Lung (tissue), 11 donors: ENCODE measurements at regions not wholly inside any gene's neighbourhood (a gene's known extent, or its start where the extent isn't known, plus 50 kb on each side); places are given as distances from the start of the nearest gene placed in this dataset.
"Not testable (repeated sequence)": the region's sequence is repeated elsewhere in the genome, so short reads cannot be mapped to it uniquely, and the experiment has no call there.

Source experiments
- ATAC-seq: fragments of 200-7000 bp; cut with Tn5 transposase; one replicate; pipeline ENCODE4 v1.9.1; 2020; ENCODE audit warnings: moderate number of reproducible peaks; ENCODE audit not compliant: insufficient read depth, low FRiP score
- DNase-seq, 3 donors: peaks; one replicate each; pipeline ENCODE4 v3.0.0-alpha.2; 2013 to 2017
- H3K27ac ChIP-seq, 2 donors: one replicate each; pipeline ENCODE4 v1.5.1; 2013; ENCODE audit warnings: mild to moderate bottlenecking in 2 of 2, moderate library complexity in 2 of 2, control low read depth in 1 of 2, inconsistent platforms in 1 of 2, low read depth in 1 of 2, low read length in 1 of 2
- H3K27me3 ChIP-seq, 3 donors: one replicate each; pipeline ENCODE4 v1.5.1; 2013; ENCODE audit warnings: low read length in 2 of 3; ENCODE audit not compliant: control insufficient read depth in 3 of 3, insufficient read depth in 3 of 3
- H3K36me3 ChIP-seq, 4 donors: one replicate each; pipeline ENCODE4 v1.5.1; 2013; ENCODE audit warnings: low read length in 4 of 4, mild to moderate bottlenecking in 1 of 4, moderate library complexity in 1 of 4; ENCODE audit not compliant: control insufficient read depth in 4 of 4, insufficient read depth in 4 of 4
- H3K4me1 ChIP-seq, 5 donors: one replicate each; pipeline ENCODE4 v1.5.1; 2013; ENCODE audit warnings: low read length in 5 of 5, mild to moderate bottlenecking in 2 of 5, moderate library complexity in 1 of 5; ENCODE audit not compliant: control insufficient read depth in 5 of 5, insufficient read depth in 5 of 5
- H3K4me3 ChIP-seq: one replicate; pipeline ENCODE4 v1.5.1; 2013; ENCODE audit warnings: mild to moderate bottlenecking, control low read depth, moderate library complexity
- H3K9ac ChIP-seq, 2 donors: one replicate each; pipeline ENCODE4 v1.5.1; 2013; ENCODE audit warnings: low read length in 2 of 2, control low read depth in 1 of 2; ENCODE audit not compliant: insufficient read depth in 1 of 2
- H3K9me3 ChIP-seq, 4 donors: one replicate each; pipeline ENCODE4 v1.5.1; 2013; ENCODE audit warnings: low read length in 3 of 4, mild to moderate bottlenecking in 1 of 4, moderate library complexity in 1 of 4; ENCODE audit not compliant: control insufficient read depth in 4 of 4, insufficient read depth in 3 of 4
- WGBS, 2 donors: extraction: QIAGEN DNeasy Blood & Tissue Kit; methylation state at CpG; one replicate each; pipeline ENCODE4 v1.1.7; 2013; 5-methylcytosine and 5-hydroxymethylcytosine counted together
- TF ChIP-seq, protein P1 (sequence below): IDR thresholded peaks from 2 replicates; pipeline ENCODE4 v1.5.1; 2012; ENCODE audit warnings: mild to moderate bottlenecking; ENCODE audit errors: control extremely low read depth, extremely low read depth
- donor health status: control.
- donor health status: control.
- donor health status: Bipolar disorder and iron deficiency.
- donor health status: healthy.
- donor health status: DM: yes; HTN: yes; CAD: no.

DNA sequence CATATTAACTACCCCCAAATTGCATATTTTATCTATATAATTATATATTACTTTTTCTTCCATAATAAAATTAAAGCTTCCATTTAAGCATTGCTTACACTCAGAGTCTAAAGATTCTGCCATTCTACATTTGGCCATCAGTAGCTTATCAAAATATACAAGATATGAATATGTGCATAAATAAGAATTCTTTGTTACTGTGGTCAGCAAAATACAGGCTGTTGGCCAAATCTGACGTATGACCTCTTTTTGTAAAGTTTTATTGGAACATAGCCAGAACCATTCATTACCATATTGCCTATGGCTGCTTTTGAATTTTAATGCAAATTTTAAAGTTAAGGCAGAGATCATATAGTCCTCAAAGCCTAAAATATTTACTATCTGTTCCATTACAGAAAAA is 643.9 kb upstream of the VRK2 start:
- DNase-seq (peak in 2 of 3 donors; percentile 51 to 57), ATAC-seq (no peak)
- Histone ChIP-seq H3K27ac (no peak overlapping the region), H3K27me3 (no peaks in the 10 kb centered on the region), H3K4me3 (no peak overlapping the region), H3K9ac (no peak overlapping the region), H3K4me1 (peaks cover 0 to 12% (median 0%) of the 10 kb centered on the region in 5 donors), H3K36me3 (no peaks in the 10 kb centered on the region), H3K9me3 (peaks cover 0 to 4% (median 1%) of the 10 kb centered on the region in 4 donors)
- TF ChIP-seq, protein P1, sequence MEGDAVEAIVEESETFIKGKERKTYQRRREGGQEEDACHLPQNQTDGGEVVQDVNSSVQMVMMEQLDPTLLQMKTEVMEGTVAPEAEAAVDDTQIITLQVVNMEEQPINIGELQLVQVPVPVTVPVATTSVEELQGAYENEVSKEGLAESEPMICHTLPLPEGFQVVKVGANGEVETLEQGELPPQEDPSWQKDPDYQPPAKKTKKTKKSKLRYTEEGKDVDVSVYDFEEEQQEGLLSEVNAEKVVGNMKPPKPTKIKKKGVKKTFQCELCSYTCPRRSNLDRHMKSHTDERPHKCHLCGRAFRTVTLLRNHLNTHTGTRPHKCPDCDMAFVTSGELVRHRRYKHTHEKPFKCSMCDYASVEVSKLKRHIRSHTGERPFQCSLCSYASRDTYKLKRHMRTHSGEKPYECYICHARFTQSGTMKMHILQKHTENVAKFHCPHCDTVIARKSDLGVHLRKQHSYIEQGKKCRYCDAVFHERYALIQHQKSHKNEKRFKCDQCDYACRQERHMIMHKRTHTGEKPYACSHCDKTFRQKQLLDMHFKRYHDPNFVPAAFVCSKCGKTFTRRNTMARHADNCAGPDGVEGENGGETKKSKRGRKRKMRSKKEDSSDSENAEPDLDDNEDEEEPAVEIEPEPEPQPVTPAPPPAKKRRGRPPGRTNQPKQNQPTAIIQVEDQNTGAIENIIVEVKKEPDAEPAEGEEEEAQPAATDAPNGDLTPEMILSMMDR: no peak
- 39 to 57% methylated on average over 1 of the region's 1 CpG for WGBS, 2 donors

DNA sequence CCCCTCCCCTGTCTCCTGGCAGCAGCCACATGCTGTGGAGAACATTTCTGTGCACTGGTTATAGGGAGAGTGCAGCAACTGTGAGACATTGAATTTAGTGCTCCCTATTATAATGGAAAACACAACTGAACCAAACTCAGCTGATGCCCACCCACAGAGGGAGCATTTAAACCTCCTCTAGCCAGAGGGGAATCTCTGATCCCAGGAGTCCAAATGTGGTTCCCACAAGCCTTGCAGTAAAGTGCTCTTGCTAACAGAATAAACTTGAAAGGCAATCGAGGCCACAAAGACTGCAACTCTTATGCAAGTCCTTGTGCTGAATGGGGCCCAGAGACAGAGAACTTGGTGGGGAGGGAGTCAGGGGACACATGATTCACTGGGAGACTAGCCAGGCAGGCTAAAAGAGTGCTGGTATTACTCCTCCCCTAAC is 638.8 kb upstream of the VRK2 start:
- Histone ChIP-seq H3K27me3 (no peaks in the 10 kb centered on the region), H3K4me1 (peaks cover 0 to 3% (median 0%) of the 10 kb centered on the region in 5 donors), H3K36me3 (no peaks in the 10 kb centered on the region), H3K9ac (no peak overlapping the region), H3K4me3 (no peak overlapping the region), H3K9me3 (peaks cover 0 to 3% (median 0%) of the 10 kb centered on the region in 4 donors), H3K27ac (no peak overlapping the region)
- 43 to 50% methylated on average over 1 of the region's 1 CpG for WGBS, 2 donors
- DNase-seq (no peak), ATAC-seq (no peak)
- TF ChIP-seq, protein P1: no peak

DNA sequence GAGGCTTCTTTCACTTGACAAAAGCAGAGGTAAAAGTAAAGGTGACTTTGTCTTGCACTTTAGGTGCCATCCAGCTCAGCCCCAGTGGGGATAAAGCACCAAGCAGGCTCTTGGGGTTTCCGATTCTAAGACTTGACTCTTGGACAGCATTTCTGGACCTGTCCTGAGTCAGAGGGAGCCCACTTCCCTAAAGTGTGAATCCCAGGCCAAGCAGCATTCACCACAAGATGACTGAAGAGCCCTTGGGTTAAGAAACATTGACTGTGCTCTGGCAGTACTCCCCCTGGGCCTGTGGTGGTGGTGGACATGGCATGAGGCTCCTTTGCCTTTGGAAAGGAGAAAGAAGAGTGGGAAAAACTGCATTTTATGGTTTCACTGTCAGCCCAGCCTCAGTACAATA is 638.0 kb upstream of the VRK2 start:
- H3K36me3 ChIP-seq: no peaks in the 10 kb centered on the region
- TF ChIP-seq, protein P1: no peak
- ATAC-seq (no peak), DNase-seq (no peak)
- no peaks in the 10 kb centered on the region for H3K27me3 ChIP-seq
- H3K9me3 ChIP-seq: peaks cover 0 to 3% (median 0%) of the 10 kb centered on the region in 4 donors
- no peak overlapping the region for H3K9ac ChIP-seq
- WGBS, 2 donors: 89 to 95% methylated on average over 1 of the region's 1 CpG
- H3K4me3 ChIP-seq: no peak overlapping the region
- no peaks in the 10 kb centered on the region for H3K4me1 ChIP-seq
- no peak overlapping the region for H3K27ac ChIP-seq

DNA sequence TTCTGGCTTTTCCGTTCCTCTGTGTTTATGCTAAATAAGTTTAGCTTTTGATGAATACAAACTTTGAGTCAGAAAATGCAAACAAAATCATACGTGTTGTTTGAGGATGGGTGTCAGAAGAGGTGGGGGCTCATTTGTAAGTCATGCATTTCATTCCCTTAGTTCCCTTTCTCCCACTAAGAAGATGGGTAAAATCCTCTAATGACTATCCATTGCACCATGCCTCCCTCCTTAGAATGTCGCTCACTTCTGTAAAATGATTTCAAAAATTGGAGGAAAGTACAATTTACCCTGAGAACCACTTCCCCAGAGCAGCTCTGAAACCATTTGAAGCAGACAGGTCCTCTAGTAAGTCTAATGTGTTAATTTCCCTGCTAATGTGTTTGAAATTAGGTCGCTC is 629.6 kb upstream of the VRK2 start:
- no peaks in the 10 kb centered on the region for H3K9me3 ChIP-seq
- no peaks in the 10 kb centered on the region for H3K36me3 ChIP-seq
- no peak overlapping the region for H3K4me3 ChIP-seq
- no peaks in the 10 kb centered on the region for H3K27me3 ChIP-seq
- no peak overlapping the region for H3K27ac ChIP-seq
- ATAC-seq (no peak), DNase-seq (no peak)
- H3K9ac ChIP-seq: no peak overlapping the region
- TF ChIP-seq, protein P1: no peak
- H3K4me1 ChIP-seq: no peaks in the 10 kb centered on the region
- WGBS, 2 donors: 64 to 73% methylated on average over 4 of the region's 4 CpGs

DNA sequence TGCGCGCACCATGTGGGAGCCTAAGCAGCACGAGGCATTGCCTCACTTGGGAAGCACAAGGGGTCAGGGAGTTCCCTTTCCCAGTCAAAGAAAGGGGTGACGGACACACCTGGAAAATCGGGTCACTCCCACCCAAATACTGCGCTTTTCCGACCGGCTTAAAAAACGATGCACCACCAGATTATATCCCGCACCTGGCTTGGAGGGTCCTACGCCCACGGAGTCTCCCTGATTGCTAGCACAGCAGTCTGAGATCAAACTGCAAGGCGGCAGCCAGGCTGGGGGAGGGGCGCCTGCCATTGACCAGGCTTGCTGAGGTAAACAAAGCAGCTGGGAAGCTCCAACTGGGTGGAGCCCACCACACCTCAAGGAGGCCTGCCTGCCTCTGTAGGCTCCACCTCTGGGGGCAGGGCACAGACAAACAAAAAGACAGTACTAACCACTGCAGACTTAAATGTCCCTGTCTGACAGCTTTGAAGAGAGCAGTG is 627.7 kb upstream of the VRK2 start:
- not testable (repeated sequence) for H3K4me3 ChIP-seq, H3K27me3 ChIP-seq, H3K36me3 ChIP-seq, H3K27ac ChIP-seq, DNase-seq, ATAC-seq, H3K4me1 ChIP-seq, H3K9me3 ChIP-seq, H3K9ac ChIP-seq
- 84 to 86% methylated on average over 12 to 14 of the region's 14 CpGs for WGBS, 2 donors
